Ovary (tissue), 7 donors: ENCODE measurements at regions not wholly inside any gene's neighbourhood (a gene's known extent, or its start where the extent isn't known, plus 50 kb on each side); places are given as distances from the start of the nearest gene placed in this dataset.
A peak's percentile ranks its signal among the peaks of the same experiment; 100 is the strongest.

Experiments
- DNase-seq, 5 donors: peaks; one replicate each; pipeline ENCODE4 v3.0.0-alpha.2; 2019 to 2020
- H3K27ac ChIP-seq, 2 donors: fragments of 200-600 bp; one replicate each; pipeline versions ENCODE4 v1.5.1 to v1.8.0; 2019 to 2022
- H3K27me3 ChIP-seq: fragments of 200-600 bp; one replicate; pipeline ENCODE4 v1.8.0; 2022
- H3K36me3 ChIP-seq: fragments of 200-600 bp; sonication (generic); one replicate; pipeline ENCODE4 v1.5.1; 2019
- H3K4me1 ChIP-seq: one replicate; pipeline ENCODE4 v1.8.1; 2013; ENCODE audit warnings: mild to moderate bottlenecking, moderate library complexity; ENCODE audit not compliant: insufficient read depth
- H3K4me3 ChIP-seq: fragments of 200-600 bp; sonication (generic); one replicate; pipeline ENCODE4 v1.5.1; 2017
- H3K9me3 ChIP-seq, 2 donors: fragments of 200-600 bp in 1 of 2; sonication (generic) in 1 of 2; one replicate each; pipeline versions ENCODE4 v1.5.1 to v1.8.1; 2013 to 2019; ENCODE audit warnings: mild to moderate bottlenecking in 1 of 2, moderate library complexity in 1 of 2
- EP300 ChIP-seq: sonication (generic); formaldehyde crosslinking; IDR thresholded peaks from one replicate; pipeline ENCODE4 v1.6.1; 2017; ENCODE audit warnings: antibody characterized with exemption
- POLR2A ChIP-seq: fragments of 450-650 bp; IDR thresholded peaks from one replicate; pipeline ENCODE4 v1.6.1; 2017; ENCODE audit warnings: antibody characterized with exemption, mild to moderate bottlenecking, moderate library complexity
- WGBS, 3 donors: extraction: QIAGEN DNeasy Blood & Tissue Kit in 1 of 3; methylation state at CpG; one replicate each; pipeline versions ENCODE4 v1.1.5 to v1.1.7; 2013 to 2017; 5-methylcytosine and 5-hydroxymethylcytosine counted together
- intact Hi-C, 4 donors: fragments of 100-400 bp; cut with DNase I; formaldehyde crosslinking; loops; one replicate each; pipeline versions ENCODE4 v1.11.0 to v1.15.1; 2022 to 2023
- TF ChIP-seq, protein P1 (sequence below), 3 donors: fragments of 450-650 bp in 2 of 3; fragments of 200-600 bp in 1 of 3; IDR thresholded peaks; one replicate each; pipeline versions ENCODE4 v1.5.1 to v1.8.0; 2016 to 2022; ENCODE audit warnings: antibody characterized with exemption in 3 of 3, mild to moderate bottlenecking in 1 of 3
- donor health status: DM: no; HTN: no; CAD: no; lungs with moderate emphysema.
- donor health status: DM: no; HTN: no; CAD: no.
- donor health status: Bipolar disorder and iron deficiency.
- donor health status: DM: no; HTN: no; CAD: no.
- donor health status: DM: yes; HTN: yes; CAD: no.

DNA sequence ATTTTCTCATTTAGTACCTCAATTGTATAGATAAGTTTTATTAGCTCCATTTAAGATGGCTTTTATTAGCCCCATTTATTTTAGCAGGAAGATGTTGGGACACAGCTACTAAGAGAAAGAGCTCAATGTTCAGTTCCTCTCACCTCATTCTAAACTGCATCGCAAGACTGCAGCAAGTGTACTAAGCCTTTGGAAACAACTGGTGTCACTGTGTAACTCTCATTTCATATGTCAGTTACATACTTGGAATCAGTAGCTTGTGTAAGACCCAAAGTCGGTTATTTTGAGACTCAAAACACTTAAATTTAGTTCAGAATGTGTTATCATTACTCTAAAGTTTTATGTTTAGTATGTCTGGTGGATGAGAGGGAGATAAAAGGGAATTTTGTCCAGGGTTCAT is 482.9 kb downstream of the BMP2 start:
- TF ChIP-seq EP300 (no peak), POLR2A (no peak)
- TF ChIP-seq, protein P1, sequence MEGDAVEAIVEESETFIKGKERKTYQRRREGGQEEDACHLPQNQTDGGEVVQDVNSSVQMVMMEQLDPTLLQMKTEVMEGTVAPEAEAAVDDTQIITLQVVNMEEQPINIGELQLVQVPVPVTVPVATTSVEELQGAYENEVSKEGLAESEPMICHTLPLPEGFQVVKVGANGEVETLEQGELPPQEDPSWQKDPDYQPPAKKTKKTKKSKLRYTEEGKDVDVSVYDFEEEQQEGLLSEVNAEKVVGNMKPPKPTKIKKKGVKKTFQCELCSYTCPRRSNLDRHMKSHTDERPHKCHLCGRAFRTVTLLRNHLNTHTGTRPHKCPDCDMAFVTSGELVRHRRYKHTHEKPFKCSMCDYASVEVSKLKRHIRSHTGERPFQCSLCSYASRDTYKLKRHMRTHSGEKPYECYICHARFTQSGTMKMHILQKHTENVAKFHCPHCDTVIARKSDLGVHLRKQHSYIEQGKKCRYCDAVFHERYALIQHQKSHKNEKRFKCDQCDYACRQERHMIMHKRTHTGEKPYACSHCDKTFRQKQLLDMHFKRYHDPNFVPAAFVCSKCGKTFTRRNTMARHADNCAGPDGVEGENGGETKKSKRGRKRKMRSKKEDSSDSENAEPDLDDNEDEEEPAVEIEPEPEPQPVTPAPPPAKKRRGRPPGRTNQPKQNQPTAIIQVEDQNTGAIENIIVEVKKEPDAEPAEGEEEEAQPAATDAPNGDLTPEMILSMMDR (IDR thresholded peaks at IDR 0.05), result no peak
- 73 to 83% (median 76%) methylated on average over 2 of the region's 2 CpGs for WGBS, 3 donors
- H3K4me3 ChIP-seq, result no peak overlapping the region
- H3K4me1 ChIP-seq, result no peaks in the 10 kb centered on the region
- no peak overlapping the region for H3K27ac ChIP-seq
- H3K27me3 ChIP-seq, result no peaks in the 10 kb centered on the region
- H3K9me3 ChIP-seq, result no peaks in the 10 kb centered on the region
- intact Hi-C loops, result no loop called here
- no peaks in the 10 kb centered on the region for H3K36me3 ChIP-seq
- DNase-seq, result no peak

DNA sequence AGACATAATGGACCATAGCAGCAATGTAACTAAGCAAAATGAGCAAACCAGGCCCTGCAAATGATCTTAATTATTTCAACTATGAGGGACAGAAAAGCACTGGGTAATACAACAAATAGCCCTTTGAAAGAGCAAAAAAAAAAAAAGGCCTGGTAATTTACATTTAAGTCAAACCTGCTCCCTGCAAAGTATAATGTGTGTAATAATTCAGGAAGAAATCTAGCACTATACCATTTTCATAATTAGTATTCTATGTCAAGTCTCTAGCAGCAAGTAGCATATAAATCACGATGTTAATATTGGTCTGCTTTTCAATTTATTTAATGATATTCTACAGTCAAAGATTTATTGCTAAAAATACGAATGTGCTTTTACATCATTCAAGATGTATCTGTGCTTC is 489.6 kb downstream of the BMP2 start:
- intact Hi-C loops, result no loop called here
- H3K36me3 ChIP-seq, result no peaks in the 10 kb centered on the region
- 57 to 73% (median 59%) methylated on average over 2 of the region's 2 CpGs for WGBS, 3 donors

DNA sequence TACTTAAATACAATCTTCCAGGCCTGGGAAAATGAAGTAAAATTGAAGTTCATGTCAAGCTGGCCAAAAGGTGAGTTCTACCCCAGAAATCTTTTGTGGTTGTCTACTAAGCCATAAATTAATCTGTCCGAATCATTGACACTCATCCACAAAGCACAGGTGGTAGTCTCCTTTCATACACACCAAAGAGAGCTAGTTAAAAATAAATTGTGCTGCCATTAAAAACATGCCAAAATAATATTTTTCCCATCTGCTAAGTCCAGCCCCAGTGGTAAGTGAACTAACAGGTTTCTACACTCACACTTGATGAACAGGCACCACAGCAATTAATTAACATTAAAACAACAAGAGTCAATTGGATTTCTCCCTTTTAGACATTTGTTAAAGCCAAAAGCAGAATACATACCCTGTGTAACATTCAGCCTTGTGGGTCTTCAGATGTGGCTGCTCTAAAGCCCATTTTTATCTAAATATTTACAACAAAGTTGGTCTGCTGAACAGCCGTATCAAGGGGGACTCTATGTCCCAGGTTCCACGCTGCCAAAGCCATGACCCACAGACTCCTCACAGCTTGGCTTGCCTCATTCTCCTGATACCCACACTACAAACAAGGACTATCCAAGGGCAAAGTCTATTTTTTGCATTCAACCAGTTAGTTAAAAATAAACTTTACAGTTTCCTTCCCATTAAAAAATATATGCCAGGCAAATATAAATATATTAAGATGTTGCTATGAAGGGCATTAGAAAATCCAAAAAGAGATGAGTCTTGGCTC is 490.4 kb downstream of the BMP2 start:
- WGBS, 3 donors, result 10 to 32% (median 18%) methylated on average over 3 of the region's 3 CpGs
- Histone ChIP-seq H3K36me3 (no peaks in the 10 kb centered on the region), H3K27ac (no peak overlapping the region), H3K9me3 (no peaks in the 10 kb centered on the region), H3K4me1 (no peaks in the 10 kb centered on the region), H3K27me3 (no peaks in the 10 kb centered on the region), H3K4me3 (no peak overlapping the region)
- DNase-seq, result peak in 1 of 5 donors; percentile 38
- intact Hi-C loops, result no loop called here
- no peak for TF ChIP-seq POLR2A
- no peak for TF ChIP-seq EP300

More for the DNA sequence above, 489.6 kb downstream of the BMP2 start:
- Histone ChIP-seq H3K4me1 (no peaks in the 10 kb centered on the region), H3K27me3 (no peaks in the 10 kb centered on the region), H3K27ac (no peak overlapping the region), H3K9me3 (no peaks in the 10 kb centered on the region), H3K4me3 (no peak overlapping the region)
- no peak for DNase-seq
- TF ChIP-seq, protein P1 (IDR thresholded peaks at IDR 0.05), result no peak
- TF ChIP-seq POLR2A, result no peak
- TF ChIP-seq EP300, result no peak

DNA sequence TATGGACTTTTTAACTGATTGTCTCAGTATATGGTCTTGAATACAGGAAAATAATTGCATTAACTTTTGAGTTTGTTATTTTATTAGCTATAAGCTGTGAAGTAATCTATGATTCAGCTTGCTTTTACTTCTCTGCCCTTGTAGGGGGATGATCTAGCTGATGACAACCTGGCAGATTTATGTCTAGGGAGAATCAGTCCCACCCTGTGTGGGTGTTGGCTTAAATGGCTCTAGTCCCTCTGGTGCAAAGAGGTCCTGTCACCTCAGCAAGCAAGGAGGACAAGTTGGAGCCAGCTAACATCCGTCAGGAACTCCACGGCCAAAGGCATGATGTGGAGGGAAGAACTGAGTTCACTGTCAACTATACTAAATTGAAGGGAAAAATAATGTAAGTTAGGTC is 495.3 kb downstream of the BMP2 start:
- H3K36me3 ChIP-seq, result no peaks in the 10 kb centered on the region
- intact Hi-C loops, result no loop called here
- H3K27me3 ChIP-seq, result no peaks in the 10 kb centered on the region
- no peak overlapping the region for H3K27ac ChIP-seq
- no peaks in the 10 kb centered on the region for H3K9me3 ChIP-seq
- WGBS, 3 donors, result 72 to 86% (median 85%) methylated on average over 2 of the region's 2 CpGs
- H3K4me3 ChIP-seq, result no peak overlapping the region
- TF ChIP-seq EP300 (no peak), POLR2A (no peak)
- TF ChIP-seq, protein P1 (IDR thresholded peaks at IDR 0.05), result no peak
- H3K4me1 ChIP-seq, result no peaks in the 10 kb centered on the region
- DNase-seq, result no peak

DNA sequence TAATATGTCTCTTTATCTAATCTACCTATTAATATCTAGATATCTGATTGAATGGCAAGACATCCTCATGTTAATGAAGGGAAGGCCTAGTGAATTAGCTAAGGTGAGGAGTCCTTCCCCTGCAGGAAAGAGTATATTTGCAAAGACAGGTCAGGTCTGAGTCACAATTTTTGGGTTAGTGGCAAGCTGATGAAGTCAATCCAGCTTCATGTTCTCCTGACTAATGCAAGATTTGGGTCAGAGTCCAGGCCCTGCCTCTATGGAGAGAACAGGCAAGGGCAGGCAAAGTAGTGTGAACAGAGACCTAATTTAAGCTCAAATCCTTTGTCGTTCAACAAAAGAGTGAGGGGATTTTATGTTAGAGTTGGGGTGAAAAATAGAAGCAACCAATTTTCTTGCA is 496.7 kb downstream of the BMP2 start:
- 95 to 100% (median 95%) methylated on average over 1 of the region's 1 CpG for WGBS, 3 donors
- H3K36me3 ChIP-seq, result no peaks in the 10 kb centered on the region
- intact Hi-C loops, result no loop called here
- no peaks in the 10 kb centered on the region for H3K9me3 ChIP-seq
- no peaks in the 10 kb centered on the region for H3K27me3 ChIP-seq
- DNase-seq, result no peak
- TF ChIP-seq, protein P1 (IDR thresholded peaks at IDR 0.05), result no peak
- TF ChIP-seq POLR2A (no peak), EP300 (no peak)
- no peaks in the 10 kb centered on the region for H3K4me1 ChIP-seq
- H3K4me3 ChIP-seq, result no peak overlapping the region
- no peak overlapping the region for H3K27ac ChIP-seq
